Activated CD8-positive, alpha-beta T cell treated with anti-CD3 and anti-CD28 coated beads for 36 hours (primary cell): ENCODE measurements at regions not wholly inside any gene's neighbourhood (a gene's known extent, or its start where the extent isn't known, plus 50 kb on each side); places are given as distances from the start of the nearest gene placed in this dataset.

ENCODE experiments used
- ATAC-seq: fragments of 200-7000 bp; cut with Tn5 transposase; one replicate; pipeline ENCODE4 v1.10.0; 2021; ENCODE audit warnings: mild to moderate bottlenecking, moderate library complexity
- CTCF ChIA-PET: fragments of 350-600 bp; sonication (Branson Sonifier 250); formaldehyde crosslinking; loops from one replicate; lab custom pipeline; 2021; ENCODE audit warnings: antibody characterized with exemption; lab: Charles Lee
- POLR2A ChIA-PET: fragments of 350-600 bp; sonication (Branson Sonifier 250); formaldehyde crosslinking; loops from one replicate; lab custom pipeline; 2021; ENCODE audit warnings: antibody characterized with exemption; lab: Charles Lee
- DNase-seq: peaks from one replicate; pipeline ENCODE4 v3.0.0-alpha.2; 2020
- H3K27ac Mint-ChIP-seq: one replicate; pipeline ENCODE4 v1.8.0; 2021; ENCODE audit warnings: mild to moderate bottlenecking, mixed read lengths
- H3K27me3 Mint-ChIP-seq: one replicate; pipeline ENCODE4 v1.8.0; 2021; ENCODE audit warnings: mixed read lengths
- H3K36me3 Mint-ChIP-seq: one replicate; pipeline ENCODE4 v1.8.0; 2021; ENCODE audit warnings: low read depth, mixed read lengths
- H3K4me1 Mint-ChIP-seq: one replicate; pipeline ENCODE4 v1.8.0; 2021; ENCODE audit warnings: low read depth, mixed read lengths
- H3K4me3 Mint-ChIP-seq: one replicate; pipeline ENCODE4 v1.8.0; 2021; ENCODE audit warnings: mild to moderate bottlenecking, moderate library complexity, mixed read lengths
- H3K9me3 Mint-ChIP-seq: one replicate; pipeline ENCODE4 v1.8.0; 2021; ENCODE audit warnings: mixed read lengths
- CTCF ChIP-seq: fragments of 200-600 bp; IDR thresholded peaks from one replicate; pipeline ENCODE4 v1.8.0; 2022; ENCODE audit warnings: antibody characterized with exemption, mild to moderate bottlenecking
- intact Hi-C: fragments of 100-400 bp; cut with micrococcal nuclease; formaldehyde crosslinking; loops from one replicate; pipeline ENCODE4 v1.10.0; 2022

- Mint-ChIP-seq H3K9me3 (no peaks in the 10 kb centered on the region), H3K27me3 (no peaks in the 10 kb centered on the region), H3K4me3 (no peak overlapping the region), H3K36me3 (no peaks in the 10 kb centered on the region), H3K4me1 (no peaks in the 10 kb centered on the region), H3K27ac (no peak overlapping the region)
- ChIA-PET POLR2A (no interaction called here), CTCF (interaction anchor here (1.1 to 2.0 kb wide), 2 partner anchors 114 to 242 kb away, joined by 3 to 6 read pairs; no protein-coding TSS in a partner anchor)
- DNase-seq (no peak), ATAC-seq (no peak)
- intact Hi-C loops = no loop called here
- TF ChIP-seq CTCF = no peak
Measured at GRCh38 chr6:147621263-147621662, 112.8 kb downstream of the SAMD5 start.

GRCh38 chr6:147621961-147622360 lies 113.5 kb downstream of the SAMD5 start:
- no peak overlapping the region for H3K27ac Mint-ChIP-seq
- no peaks in the 10 kb centered on the region for H3K27me3 Mint-ChIP-seq
- no peaks in the 10 kb centered on the region for H3K9me3 Mint-ChIP-seq
- no peak for TF ChIP-seq CTCF
- POLR2A ChIA-PET = no interaction called here
- DNase-seq = no peak
- CTCF ChIA-PET = no interaction called here
- intact Hi-C loops = no loop called here
- no peaks in the 10 kb centered on the region for H3K36me3 Mint-ChIP-seq
- H3K4me3 Mint-ChIP-seq = no peak overlapping the region
- no peaks in the 10 kb centered on the region for H3K4me1 Mint-ChIP-seq
- no peak for ATAC-seq

GRCh38 chr6:147624946-147625515 lies 116.5 kb downstream of the SAMD5 start:
- DNase-seq = no peak
- CTCF ChIA-PET = interaction anchor here (1.2 kb wide), 1 partner anchor 14 kb away, joined by 3 read pairs; no protein-coding TSS in a partner anchor
- Mint-ChIP-seq H3K4me3 (no peak overlapping the region), H3K27ac (no peak overlapping the region), H3K9me3 (no peaks in the 10 kb centered on the region), H3K4me1 (no peaks in the 10 kb centered on the region), H3K27me3 (no peaks in the 10 kb centered on the region), H3K36me3 (no peaks in the 10 kb centered on the region)
- no peak for TF ChIP-seq CTCF
- intact Hi-C loops = no loop called here
- POLR2A ChIA-PET = no interaction called here
- no peak for ATAC-seq

- no peak for ATAC-seq
- Mint-ChIP-seq H3K27me3 (no peaks in the 10 kb centered on the region), H3K36me3 (no peaks in the 10 kb centered on the region), H3K9me3 (no peaks in the 10 kb centered on the region), H3K4me3 (no peak overlapping the region), H3K4me1 (no peaks in the 10 kb centered on the region), H3K27ac (no peak overlapping the region)
- POLR2A ChIA-PET = no interaction called here
- DNase-seq = no peak
- intact Hi-C loops = no loop called here
- no peak for TF ChIP-seq CTCF
- CTCF ChIA-PET = interaction anchor here (1.2 kb wide), 1 partner anchor 13 kb away, joined by 3 read pairs; no protein-coding TSS in a partner anchor
Measured at GRCh38 chr6:147625946-147626345, 117.5 kb downstream of the SAMD5 start.

- H3K4me3 Mint-ChIP-seq = no peak overlapping the region
- intact Hi-C loops = no loop called here
- no peaks in the 10 kb centered on the region for H3K27me3 Mint-ChIP-seq
- no peak for TF ChIP-seq CTCF
- H3K4me1 Mint-ChIP-seq = no peaks in the 10 kb centered on the region
- DNase-seq = no peak
- POLR2A ChIA-PET = no interaction called here
- CTCF ChIA-PET = interaction anchor here (0.6 kb wide), 1 partner anchor 199 kb away, joined by 3 read pairs; no protein-coding TSS in a partner anchor
- ATAC-seq = no peak
- H3K9me3 Mint-ChIP-seq = peaks cover 2% of the 10 kb centered on the region
- H3K27ac Mint-ChIP-seq = no peak overlapping the region
- no peaks in the 10 kb centered on the region for H3K36me3 Mint-ChIP-seq
Measured at GRCh38 chr6:147627411-147627810, 118.9 kb downstream of the SAMD5 start.
